ENCODE measurements at regions not wholly inside any gene's neighbourhood (a gene's known extent, or its start where the extent isn't known, plus 50 kb on each side); places are given as distances from the start of the nearest gene placed in this dataset.

- FAIRE-seq (no peak), DNase-seq (ENCODE audit: low read depth in 1 of 2, low spot score in 1 of 2) (no peak), ATAC-seq (no peak)
- Histone ChIP-seq H3K4me1 (no peaks in the 10 kb centered on the region), H3K4me3 (no peak overlapping the region), H3K27ac (no peak overlapping the region), H3K4me2 (no peak overlapping the region), H3K9me3 (no peaks in the 10 kb centered on the region)
- no peak for TF ChIP-seq FOXS1 (CRISPR knock-in tag; IDR thresholded peaks at IDR 0.05)
- no peak for TF ChIP-seq CEBPB (IDR thresholded peaks at IDR 0.05)
- TF ChIP-seq, protein P1, sequence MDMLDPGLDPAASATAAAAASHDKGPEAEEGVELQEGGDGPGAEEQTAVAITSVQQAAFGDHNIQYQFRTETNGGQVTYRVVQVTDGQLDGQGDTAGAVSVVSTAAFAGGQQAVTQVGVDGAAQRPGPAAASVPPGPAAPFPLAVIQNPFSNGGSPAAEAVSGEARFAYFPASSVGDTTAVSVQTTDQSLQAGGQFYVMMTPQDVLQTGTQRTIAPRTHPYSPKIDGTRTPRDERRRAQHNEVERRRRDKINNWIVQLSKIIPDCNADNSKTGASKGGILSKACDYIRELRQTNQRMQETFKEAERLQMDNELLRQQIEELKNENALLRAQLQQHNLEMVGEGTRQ (IDR thresholded peaks at IDR 0.05): no peak
- no peak for TF ChIP-seq HDAC2 (IDR thresholded peaks at IDR 0.05)
- no peak for TF ChIP-seq JUN (IDR thresholded peaks at IDR 0.05)
- TF ChIP-seq KDM1A (IDR thresholded peaks at IDR 0.05; ENCODE audit: low read depth): no peak
- TF ChIP-seq PHF8 (IDR thresholded peaks at IDR 0.05; ENCODE audit: borderline replicate concordance, low read depth): no peak
- no peak for TF ChIP-seq ATOH8 (CRISPR knock-in tag; IDR thresholded peaks at IDR 0.05; ENCODE audit: low read depth)
- CTCF ChIA-PET: interaction anchor here (0.7 to 2.1 kb wide), 3 partner anchors 13 to 23 kb away, joined by 3 to 4 read pairs (median 3); no protein-coding TSS in a partner anchor
- WGBS (ENCODE audit: missing lambda C conversion rate): 48% methylated on average over 3 of the region's 3 CpGs
- POLR2A ChIA-PET: no interaction called here
These were observed 72.3 kb upstream of the IFNGR1 start for GRCh38 chr6:137291441-137291840.

- Histone ChIP-seq H3K9me3 (no peaks in the 10 kb centered on the region), H3K4me1 (no peaks in the 10 kb centered on the region), H3K27ac (no peak overlapping the region), H3K4me2 (no peak overlapping the region), H3K4me3 (no peak overlapping the region)
- ATAC-seq (no peak), DNase-seq (ENCODE audit: low read depth in 1 of 2, low spot score in 1 of 2) (no peak), FAIRE-seq (no peak)
- 36% methylated on average over 5 of the region's 5 CpGs for WGBS (ENCODE audit: missing lambda C conversion rate)
- TF ChIP-seq FOSL2 (IDR thresholded peaks at IDR 0.05) (no peak), FOSL2 (CRISPR knock-in tag; IDR thresholded peaks at IDR 0.05) (no peak), ESRRA (IDR thresholded peaks at IDR 0.05; ENCODE audit: borderline replicate concordance, low read length) (no peak), RNF2 (IDR thresholded peaks at IDR 0.05; ENCODE audit: borderline replicate concordance, low read depth) (no peak), JUNB (IDR thresholded peaks at IDR 0.05) (no peak), ZSCAN20 (CRISPR knock-in tag; IDR thresholded peaks at IDR 0.05) (no peak), CHD4 (IDR thresholded peaks at IDR 0.05; ENCODE audit: borderline replicate concordance) (no peak), HEYL (CRISPR knock-in tag; IDR thresholded peaks at IDR 0.05) (no peak), ZFP36 (IDR thresholded peaks at IDR 0.05; ENCODE audit: borderline replicate concordance, partially characterized antibody) (no peak), HOXB13 (CRISPR knock-in tag; IDR thresholded peaks at IDR 0.05; ENCODE audit: low read depth) (no peak), CEBPB (IDR thresholded peaks at IDR 0.05) (no peak), RCOR1 (IDR thresholded peaks at IDR 0.05; ENCODE audit: low read depth, low read length) (no peak), MAX (IDR thresholded peaks at IDR 0.05) (no peak), SREBF2 (IDR thresholded peaks at IDR 0.05) (no peak), MAFK (IDR thresholded peaks at IDR 0.05; ENCODE audit: partially characterized antibody) (no peak), POLR2AphosphoS2 (conservative IDR thresholded peaks at IDR 0.05; ENCODE audit: low read length) (no peak), PHF8 (IDR thresholded peaks at IDR 0.05; ENCODE audit: borderline replicate concordance, low read depth) (no peak)
- TF ChIP-seq, protein P2, sequence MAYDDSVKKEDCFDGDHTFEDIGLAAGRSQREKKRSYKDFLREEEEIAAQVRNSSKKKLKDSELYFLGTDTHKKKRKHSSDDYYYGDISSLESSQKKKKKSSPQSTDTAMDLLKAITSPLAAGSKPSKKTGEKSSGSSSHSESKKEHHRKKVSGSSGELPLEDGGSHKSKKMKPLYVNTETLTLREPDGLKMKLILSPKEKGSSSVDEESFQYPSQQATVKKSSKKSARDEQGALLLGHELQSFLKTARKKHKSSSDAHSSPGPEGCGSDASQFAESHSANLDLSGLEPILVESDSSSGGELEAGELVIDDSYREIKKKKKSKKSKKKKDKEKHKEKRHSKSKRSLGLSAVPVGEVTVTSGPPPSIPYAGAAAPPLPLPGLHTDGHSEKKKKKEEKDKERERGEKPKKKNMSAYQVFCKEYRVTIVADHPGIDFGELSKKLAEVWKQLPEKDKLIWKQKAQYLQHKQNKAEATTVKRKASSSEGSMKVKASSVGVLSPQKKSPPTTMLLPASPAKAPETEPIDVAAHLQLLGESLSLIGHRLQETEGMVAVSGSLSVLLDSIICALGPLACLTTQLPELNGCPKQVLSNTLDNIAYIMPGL (CRISPR knock-in tag; IDR thresholded peaks at IDR 0.05; ENCODE audit: borderline replicate concordance): no peak
- TF ChIP-seq, protein P3, sequence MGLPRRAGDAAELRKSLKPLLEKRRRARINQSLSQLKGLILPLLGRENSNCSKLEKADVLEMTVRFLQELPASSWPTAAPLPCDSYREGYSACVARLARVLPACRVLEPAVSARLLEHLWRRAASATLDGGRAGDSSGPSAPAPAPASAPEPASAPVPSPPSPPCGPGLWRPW (IDR thresholded peaks at IDR 0.05): no peak
- POLR2A ChIA-PET: no interaction called here
- CTCF ChIA-PET: interaction anchor here (1.5 kb wide), 1 partner anchor 19 kb away, joined by 3 read pairs; no protein-coding TSS in a partner anchor
These were observed 71.5 kb upstream of the IFNGR1 start for GRCh38 chr6:137290601-137291261.
